Progenitor cell of endocrine pancreas (in vitro differentiated cells): ENCODE measurements at regions not wholly inside any gene's neighbourhood (a gene's known extent, or its start where the extent isn't known, plus 50 kb on each side); places are given as distances from the start of the nearest gene placed in this dataset.

Experiments used
- DNase-seq: peaks from one replicate; pipeline ENCODE4 v3.0.0; 2021; ENCODE audit warnings: low spot score; ENCODE audit not compliant: unreplicated experiment
- H3K27ac Mint-ChIP-seq: 2 replicates; pipeline ENCODE4 v1.8.0; 2021; ENCODE audit warnings: mild to moderate bottlenecking, moderate library complexity, mixed read lengths
- H3K27me3 Mint-ChIP-seq: 2 replicates; pipeline ENCODE4 v1.8.0; 2021; ENCODE audit warnings: mixed read lengths
- H3K36me3 Mint-ChIP-seq: 2 replicates; pipeline ENCODE4 v1.8.0; 2022; ENCODE audit warnings: mixed read lengths; ENCODE audit not compliant: insufficient read depth
- H3K4me1 Mint-ChIP-seq: 2 replicates; pipeline ENCODE4 v1.8.0; 2021; ENCODE audit warnings: low read depth, mixed read lengths
- H3K4me3 Mint-ChIP-seq: 2 replicates; pipeline ENCODE4 v1.8.0; 2021; ENCODE audit warnings: low read depth, mild to moderate bottlenecking, moderate library complexity, mixed read lengths
- H3K9me3 Mint-ChIP-seq: 2 replicates; pipeline ENCODE4 v1.8.0; 2021; ENCODE audit warnings: low read depth, mixed read lengths
- CTCF ChIP-seq: fragments of 200-600 bp; sonication (generic); IDR thresholded peaks from one replicate; pipeline ENCODE4 v1.5.0; 2021; ENCODE audit warnings: antibody characterized with exemption, mild to moderate bottlenecking; ENCODE audit not compliant: unreplicated experiment

DNA sequence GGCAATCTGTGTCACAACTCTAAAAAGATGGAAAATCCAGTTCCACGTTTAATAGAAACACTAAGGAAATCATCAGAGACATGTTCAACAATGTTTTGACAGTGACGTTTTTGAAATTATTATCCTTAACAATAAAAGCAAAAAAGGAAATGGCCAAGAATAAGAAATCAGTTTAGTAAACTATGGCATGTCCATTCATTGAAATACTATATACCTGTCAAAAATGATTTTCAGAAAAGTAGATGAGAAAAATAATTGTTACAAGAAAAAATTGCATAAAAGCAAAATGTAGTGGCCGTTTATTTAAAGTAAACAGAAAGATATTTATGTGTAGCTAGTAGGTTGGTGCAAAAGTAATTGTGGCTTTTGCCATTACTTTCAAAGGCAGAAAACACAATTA lies 345.4 kb upstream of the NPSR1 start:
- DNase-seq: no peak
- Mint-ChIP-seq H3K27ac (no peak overlapping the region), H3K36me3 (no peaks in the 10 kb centered on the region), H3K9me3 (peaks cover 6% of the 10 kb centered on the region), H3K4me1 (no peaks in the 10 kb centered on the region), H3K4me3 (no peak overlapping the region), H3K27me3 (no peaks in the 10 kb centered on the region)
- no peak for TF ChIP-seq CTCF

- DNase-seq: no peak
- Mint-ChIP-seq H3K9me3 (peaks cover 6% of the 10 kb centered on the region), H3K27ac (no peak overlapping the region), H3K4me1 (no peaks in the 10 kb centered on the region), H3K4me3 (no peak overlapping the region), H3K27me3 (no peaks in the 10 kb centered on the region), H3K36me3 (no peaks in the 10 kb centered on the region)
- TF ChIP-seq CTCF: no peak
Observed at GRCh38 chr7:34313289-34313688, 344.7 kb upstream of the NPSR1 start.

- Mint-ChIP-seq H3K4me3 (no peak overlapping the region), H3K27ac (no peak overlapping the region), H3K9me3 (peaks cover 6% of the 10 kb centered on the region), H3K36me3 (no peaks in the 10 kb centered on the region), H3K27me3 (no peaks in the 10 kb centered on the region), H3K4me1 (no peaks in the 10 kb centered on the region)
- no peak for TF ChIP-seq CTCF
- DNase-seq: no peak
Observed at GRCh38 chr7:34315032-34315431, 343.0 kb upstream of the NPSR1 start.

DNA sequence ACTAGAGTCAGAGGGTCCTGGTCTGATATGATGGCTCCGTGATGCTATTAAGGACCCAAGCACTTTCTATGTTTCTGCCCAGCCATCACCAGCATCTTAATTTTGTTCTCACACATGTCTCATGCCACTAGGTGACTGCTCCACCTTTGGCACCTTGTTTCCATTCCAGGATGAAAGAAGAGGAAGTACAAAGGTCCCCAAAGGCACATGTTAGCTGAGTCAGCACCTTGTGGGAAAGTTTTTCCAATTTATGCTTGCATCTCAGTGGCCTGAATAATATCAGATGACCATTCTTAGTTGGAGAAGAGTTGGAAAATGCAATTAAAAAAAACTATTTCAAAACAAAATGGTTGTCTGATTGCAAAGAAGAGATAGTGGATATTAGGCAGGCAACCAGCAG lies 341.0 kb upstream of the NPSR1 start:
- Mint-ChIP-seq H3K9me3 (peaks cover 5% of the 10 kb centered on the region), H3K36me3 (no peaks in the 10 kb centered on the region), H3K27me3 (peaks cover under 1% of the 10 kb centered on the region), H3K27ac (no peak overlapping the region), H3K4me3 (no peak overlapping the region), H3K4me1 (no peaks in the 10 kb centered on the region)
- TF ChIP-seq CTCF: no peak
- DNase-seq: no peak

GRCh38 chr7:34320412-34320811 lies 337.6 kb upstream of the NPSR1 start:
- H3K4me1 Mint-ChIP-seq: no peaks in the 10 kb centered on the region
- no peak for DNase-seq
- no peaks in the 10 kb centered on the region for H3K36me3 Mint-ChIP-seq
- no peak overlapping the region for H3K27ac Mint-ChIP-seq
- H3K4me3 Mint-ChIP-seq: no peak overlapping the region
- no peaks in the 10 kb centered on the region for H3K9me3 Mint-ChIP-seq
- no peak for TF ChIP-seq CTCF
- peaks cover 3% of the 10 kb centered on the region for H3K27me3 Mint-ChIP-seq
